ENCODE measurements at regions not wholly inside any gene's neighbourhood (a gene's known extent, or its start where the extent isn't known, plus 50 kb on each side); places are given as distances from the start of the nearest gene placed in this dataset.

GRCh38 chr22:27300536-27301285 is 500.8 kb downstream of the MN1 start:
- no peak for ATAC-seq
- TF ChIP-seq CTCF (IDR thresholded peaks at IDR 0.05) = no peak
- intact Hi-C loops (cut with DNase I, micrococcal nuclease) = no loop called here

GRCh38 chr22:27302501-27302900 is 499.1 kb downstream of the MN1 start:
- no peak for TF ChIP-seq CTCF (IDR thresholded peaks at IDR 0.05)
- intact Hi-C loops (cut with DNase I, micrococcal nuclease) = no loop called here
- DNase-seq = no peak
- Histone ChIP-seq H3K36me3 (ENCODE audit: low read depth) (no peaks in the 10 kb centered on the region), H3K4me1 (ENCODE audit: low read depth) (peaks cover 3% of the 10 kb centered on the region), H3K9me3 (no peaks in the 10 kb centered on the region), H3K4me3 (no peak overlapping the region)
- ATAC-seq = no peak

More at GRCh38 chr22:27300536-27301285, 500.8 kb downstream of the MN1 start:
- Histone ChIP-seq H3K9me3 (no peaks in the 10 kb centered on the region), H3K36me3 (ENCODE audit: low read depth) (no peaks in the 10 kb centered on the region), H3K4me1 (ENCODE audit: low read depth) (no peaks in the 10 kb centered on the region), H3K4me3 (no peak overlapping the region)
- no peak for DNase-seq

GRCh38 chr22:27303718-27304117 is 497.8 kb downstream of the MN1 start:
- Histone ChIP-seq H3K4me3 (no peak overlapping the region), H3K36me3 (ENCODE audit: low read depth) (no peaks in the 10 kb centered on the region), H3K4me1 (ENCODE audit: low read depth) (peaks cover 3% of the 10 kb centered on the region), H3K9me3 (no peaks in the 10 kb centered on the region)
- DNase-seq (no peak), ATAC-seq (no peak)
- TF ChIP-seq CTCF (IDR thresholded peaks at IDR 0.05) = no peak
- intact Hi-C loops (cut with DNase I, micrococcal nuclease) = no loop called here

- peak in 1 of 3 donors; percentile 67 for DNase-seq
- intact Hi-C loops (cut with DNase I, micrococcal nuclease) = no loop called here
- Histone ChIP-seq H3K4me3 (no peak overlapping the region), H3K9me3 (no peaks in the 10 kb centered on the region), H3K4me1 (ENCODE audit: low read depth) (peaks cover 3% of the 10 kb centered on the region), H3K36me3 (ENCODE audit: low read depth) (no peaks in the 10 kb centered on the region)
- ATAC-seq = peak; percentile 88
- no peak for TF ChIP-seq CTCF (IDR thresholded peaks at IDR 0.05)
These were observed 494.8 kb downstream of the MN1 start for GRCh38 chr22:27306771-27307170.

GRCh38 chr22:27307545-27308247 is 493.9 kb downstream of the MN1 start:
- Histone ChIP-seq H3K4me1 (ENCODE audit: low read depth) (peaks cover 3% of the 10 kb centered on the region), H3K4me3 (no peak overlapping the region), H3K36me3 (ENCODE audit: low read depth) (no peaks in the 10 kb centered on the region), H3K9me3 (no peaks in the 10 kb centered on the region)
- intact Hi-C loops (cut with DNase I, micrococcal nuclease) = no loop called here
- TF ChIP-seq CTCF (IDR thresholded peaks at IDR 0.05) = no peak
- DNase-seq (no peak), ATAC-seq (no peak)
